Urinary bladder (tissue), 3 donors: ENCODE measurements at regions not wholly inside any gene's neighbourhood (a gene's known extent, or its start where the extent isn't known, plus 50 kb on each side); places are given as distances from the start of the nearest gene placed in this dataset.

Experiments used
- DNase-seq: peaks from one replicate; pipeline ENCODE4 v3.0.0-alpha.2; 2015; ENCODE audit errors: extremely low spot score
- H3K27ac ChIP-seq: one replicate; pipeline ENCODE4 v1.5.1; 2013; ENCODE audit warnings: low read depth, mild to moderate bottlenecking, moderate library complexity
- H3K36me3 ChIP-seq: one replicate; pipeline ENCODE4 v1.6.1; 2013; ENCODE audit warnings: mild to moderate bottlenecking, moderate library complexity; ENCODE audit not compliant: insufficient read depth
- H3K4me1 ChIP-seq: one replicate; pipeline ENCODE4 v1.6.1; 2013; ENCODE audit warnings: mild to moderate bottlenecking, moderate library complexity; ENCODE audit not compliant: insufficient read depth
- H3K4me3 ChIP-seq: one replicate; pipeline ENCODE4 v1.5.1; 2013; ENCODE audit warnings: low read depth, low read length
- WGBS: extraction: QIAGEN DNeasy Blood & Tissue Kit; methylation state at CpG from one replicate; pipeline ENCODE4 v1.1.7; 2013; 5-methylcytosine and 5-hydroxymethylcytosine counted together
- donor health status: healthy with polysubstance abuse.
- donor health status: healthy.

DNA sequence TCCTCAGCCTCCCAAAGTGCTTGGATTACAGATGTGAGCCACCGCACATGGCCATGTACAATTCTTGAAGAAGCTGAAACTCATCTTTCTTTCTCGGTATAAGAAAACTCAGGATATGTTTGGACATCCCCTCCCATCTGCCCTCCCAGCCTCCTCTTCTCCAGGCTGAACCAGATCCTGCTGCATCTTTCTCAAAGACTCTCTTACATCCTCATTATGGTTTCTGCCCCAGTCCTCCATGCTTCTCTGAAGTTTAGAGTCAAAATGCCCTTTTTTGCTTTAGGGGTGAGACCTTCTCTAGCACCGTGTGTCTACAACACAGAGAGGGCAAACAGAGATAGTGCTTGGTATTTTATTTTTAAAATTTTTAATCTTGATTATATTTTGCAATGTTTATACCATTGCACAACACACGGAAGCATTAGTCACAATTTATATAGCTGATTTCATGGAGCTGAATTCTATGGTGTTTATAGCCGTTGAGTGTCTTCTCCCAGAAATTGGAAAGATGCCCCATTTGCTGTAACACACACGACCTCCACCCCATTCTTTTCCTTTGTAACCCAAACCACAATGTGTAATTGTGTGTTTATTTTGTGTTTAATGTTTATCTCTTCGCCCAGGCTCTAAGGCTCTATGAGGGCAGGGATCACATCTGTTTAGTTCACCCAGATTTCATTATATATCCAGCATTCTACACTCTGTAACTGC is 206.0 kb upstream of the TNP1 start:
- no peak overlapping the region for H3K4me3 ChIP-seq
- H3K27ac ChIP-seq: no peak overlapping the region
- 59% methylated on average over 7 of the region's 7 CpGs for WGBS
- no peaks in the 10 kb centered on the region for H3K4me1 ChIP-seq
- H3K36me3 ChIP-seq: no peaks in the 10 kb centered on the region
- no peak for DNase-seq

DNA sequence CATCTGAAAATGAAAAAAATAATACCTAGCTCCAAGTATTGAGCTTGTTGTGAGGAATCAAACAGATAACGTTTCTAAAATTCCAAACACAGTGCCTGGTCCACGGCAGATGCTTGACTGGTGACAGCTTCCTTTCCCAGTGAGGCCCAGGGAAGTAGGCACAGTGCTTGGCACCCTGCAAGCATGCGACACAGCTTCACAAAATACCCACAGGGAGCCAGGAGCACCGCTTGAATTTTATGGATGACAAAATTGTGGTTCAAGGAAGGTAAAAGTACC is 205.1 kb upstream of the TNP1 start:
- Histone ChIP-seq H3K36me3 (no peaks in the 10 kb centered on the region), H3K4me1 (no peaks in the 10 kb centered on the region), H3K4me3 (no peak overlapping the region), H3K27ac (no peak overlapping the region)
- whole genome bisulfite sequencing: 58% methylated on average over 4 of the region's 4 CpGs
- DNase-seq: no peak

GRCh38 chr2:217064234-217065011 is 204.6 kb upstream of the TNP1 start:
- no peak overlapping the region for H3K27ac ChIP-seq
- no peaks in the 10 kb centered on the region for H3K36me3 ChIP-seq
- WGBS: 56% methylated on average over 16 of the region's 16 CpGs
- H3K4me1 ChIP-seq: no peaks in the 10 kb centered on the region
- DNase-seq: no peak
- no peak overlapping the region for H3K4me3 ChIP-seq

- WGBS: 86% methylated on average over 5 of the region's 5 CpGs
- Histone ChIP-seq H3K36me3 (no peaks in the 10 kb centered on the region), H3K27ac (no peak overlapping the region), H3K4me1 (no peaks in the 10 kb centered on the region), H3K4me3 (no peak overlapping the region)
- no peak for DNase-seq
These were observed 203.4 kb upstream of the TNP1 start for GRCh38 chr2:217063238-217063755.

- 80% methylated on average over 6 of the region's 6 CpGs for WGBS
- Histone ChIP-seq H3K4me3 (no peak overlapping the region), H3K27ac (no peak overlapping the region), H3K4me1 (no peaks in the 10 kb centered on the region), H3K36me3 (no peaks in the 10 kb centered on the region)
- DNase-seq: no peak
These were observed 202.9 kb upstream of the TNP1 start for GRCh38 chr2:217062768-217063167.

GRCh38 chr2:217061916-217062505 is 202.1 kb upstream of the TNP1 start:
- Histone ChIP-seq H3K4me3 (no peak overlapping the region), H3K4me1 (no peaks in the 10 kb centered on the region), H3K36me3 (no peaks in the 10 kb centered on the region), H3K27ac (no peak overlapping the region)
- WGBS: 95% methylated on average over 7 of the region's 7 CpGs
- DNase-seq: no peak

DNA sequence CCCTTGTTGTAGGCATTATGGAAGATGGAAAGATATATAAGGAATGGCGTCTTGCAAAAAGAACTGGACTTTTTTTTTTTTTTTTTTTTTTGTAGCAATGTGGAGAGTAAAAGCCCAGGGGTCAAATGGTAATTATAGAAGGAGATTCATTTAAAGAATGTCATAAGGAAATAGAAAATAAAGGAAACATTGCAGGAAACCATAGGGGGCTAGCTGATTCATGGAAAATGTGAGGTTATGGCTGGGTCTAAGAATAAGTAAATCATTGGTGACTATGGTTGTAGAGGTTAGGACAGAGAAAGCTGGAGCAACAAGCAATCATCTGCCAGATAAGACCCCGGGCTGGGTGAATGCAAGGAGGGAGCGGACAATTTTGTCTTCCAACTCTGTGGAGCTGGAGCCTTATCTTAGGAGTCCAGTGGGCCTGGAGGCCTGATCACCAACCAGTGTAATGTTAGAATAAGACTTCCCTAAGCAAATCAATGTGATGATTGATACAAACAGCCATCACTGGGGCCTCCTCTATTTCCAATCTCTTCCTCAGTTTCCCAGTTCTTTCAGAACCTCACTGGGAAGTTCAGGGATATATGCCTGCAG is 201.2 kb upstream of the TNP1 start:
- DNase-seq: no peak
- no peaks in the 10 kb centered on the region for H3K4me1 ChIP-seq
- H3K27ac ChIP-seq: no peak overlapping the region
- WGBS: 91% methylated on average over 3 of the region's 3 CpGs
- no peak overlapping the region for H3K4me3 ChIP-seq
- no peaks in the 10 kb centered on the region for H3K36me3 ChIP-seq

DNA sequence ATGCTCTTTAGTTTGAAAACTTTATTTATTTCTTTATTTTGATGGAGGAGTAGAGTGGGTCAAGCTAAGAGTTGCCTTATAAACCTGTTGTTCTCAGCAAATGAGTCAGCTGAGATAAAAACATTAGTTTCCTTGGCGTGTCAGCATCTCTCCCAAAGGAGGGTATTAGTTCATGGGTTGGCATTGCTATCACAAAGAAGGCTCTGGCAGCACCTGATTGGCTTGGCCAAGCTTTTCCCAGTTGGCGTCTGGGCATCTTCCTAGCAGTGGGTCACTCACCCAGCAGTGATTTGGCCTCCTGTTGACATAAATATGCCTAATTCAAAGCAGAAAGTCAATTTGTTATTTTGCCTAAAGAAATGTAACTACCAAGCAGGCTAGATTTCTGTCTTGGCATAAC is 200.7 kb upstream of the TNP1 start:
- WGBS: 93% methylated on average over 2 of the region's 2 CpGs
- Histone ChIP-seq H3K4me3 (no peak overlapping the region), H3K36me3 (no peaks in the 10 kb centered on the region), H3K27ac (no peak overlapping the region), H3K4me1 (no peaks in the 10 kb centered on the region)
- DNase-seq: no peak

DNA sequence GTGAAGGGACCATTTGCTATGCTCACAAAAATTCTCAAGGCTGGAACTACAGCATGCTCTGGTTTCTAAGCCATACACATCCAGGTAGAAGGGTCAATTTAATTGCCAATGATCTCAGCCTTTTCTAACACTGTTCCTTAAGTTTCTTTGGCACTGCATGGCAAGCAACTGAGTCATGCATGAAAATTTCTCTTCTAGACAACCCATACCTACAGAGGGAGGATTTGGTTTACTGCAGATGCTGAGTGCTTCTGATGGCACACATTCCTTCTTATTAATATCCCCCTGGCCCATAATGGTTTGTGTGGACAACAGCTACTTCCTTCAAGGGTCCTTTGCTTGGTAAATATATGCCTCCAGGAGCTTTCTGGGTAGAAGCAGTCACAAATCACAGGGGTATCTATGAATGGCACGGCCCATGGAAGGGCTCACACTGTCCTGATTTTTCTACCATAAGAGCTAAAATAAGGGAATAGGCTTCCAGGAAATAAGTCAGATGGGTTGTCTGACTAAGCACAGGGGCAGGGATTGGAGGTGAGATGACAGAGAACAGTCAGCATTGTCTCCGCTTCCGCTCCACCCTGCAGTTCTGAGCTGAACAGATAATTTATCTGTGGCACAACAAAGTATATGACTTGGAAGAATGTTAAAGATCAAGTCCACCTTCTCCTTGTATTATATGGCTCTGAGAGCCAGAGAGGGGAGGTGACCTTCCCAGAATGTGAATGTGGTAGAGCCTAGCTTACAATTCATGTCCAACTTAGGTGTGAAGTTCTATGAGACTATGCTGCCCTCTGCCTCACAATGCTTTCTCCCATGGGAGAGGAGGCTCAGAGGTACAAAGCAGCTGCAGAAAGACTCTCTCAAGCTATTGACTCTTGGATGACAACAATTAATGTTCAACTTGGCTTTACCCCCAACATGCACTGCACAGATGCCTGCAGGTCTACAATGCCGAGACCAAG is 199.2 kb upstream of the TNP1 start:
- Histone ChIP-seq H3K4me3 (no peak overlapping the region), H3K4me1 (no peaks in the 10 kb centered on the region), H3K27ac (no peak overlapping the region), H3K36me3 (no peaks in the 10 kb centered on the region)
- 98% methylated on average over 4 of the region's 4 CpGs for WGBS
- DNase-seq: no peak

DNA sequence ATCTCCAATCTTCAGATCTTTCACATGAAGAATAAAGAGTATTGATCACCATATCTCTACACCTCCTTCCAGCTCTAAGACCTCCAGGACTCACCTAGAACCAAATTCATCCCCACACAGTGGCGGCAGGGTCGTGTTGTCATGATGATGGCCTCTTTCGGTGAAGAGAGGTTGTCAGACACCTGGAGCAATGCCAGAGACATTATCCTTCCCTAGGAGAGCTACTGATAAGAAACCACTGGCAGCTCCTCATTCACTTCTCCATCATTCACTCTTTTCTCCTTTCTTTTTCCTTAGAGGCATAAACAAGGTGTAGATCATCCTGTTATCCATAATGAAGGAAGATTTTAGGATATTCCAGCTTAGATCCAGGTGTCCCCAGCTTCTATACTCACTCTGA is 197.9 kb upstream of the TNP1 start:
- Histone ChIP-seq H3K36me3 (no peaks in the 10 kb centered on the region), H3K4me1 (no peaks in the 10 kb centered on the region), H3K27ac (no peak overlapping the region), H3K4me3 (no peak overlapping the region)
- no peak for DNase-seq
- WGBS: 83% methylated on average over 3 of the region's 3 CpGs

- Histone ChIP-seq H3K4me1 (no peaks in the 10 kb centered on the region), H3K27ac (no peak overlapping the region), H3K36me3 (no peaks in the 10 kb centered on the region), H3K4me3 (no peak overlapping the region)
- no peak for DNase-seq
- 97% methylated on average over 1 of the region's 1 CpG for WGBS
These were observed 195.8 kb upstream of the TNP1 start for GRCh38 chr2:217055624-217056023.

GRCh38 chr2:217054791-217055190 is 194.9 kb upstream of the TNP1 start:
- no peak overlapping the region for H3K27ac ChIP-seq
- no peaks in the 10 kb centered on the region for H3K4me1 ChIP-seq
- no peaks in the 10 kb centered on the region for H3K36me3 ChIP-seq
- DNase-seq: no peak
- no peak overlapping the region for H3K4me3 ChIP-seq
- 86% methylated on average over 4 of the region's 4 CpGs for WGBS
